Naive thymus-derived CD8-positive, alpha-beta T cell (primary cell): ENCODE measurements at regions not wholly inside any gene's neighbourhood (a gene's known extent, or its start where the extent isn't known, plus 50 kb on each side); places are given as distances from the start of the nearest gene placed in this dataset.

Experiments
- ATAC-seq, 2 donors: fragments of 150-1000 bp; cut with Tn5 transposase in 1 of 2; sonication (Bioruptor Pico), chemical (Tn5 transposase) in 1 of 2; 1 replicate in 1 of 2; 2 replicates in 1 of 2; pipeline ENCODE4 v1.10.0; 2021; ENCODE audit warnings: mild to moderate bottlenecking in 2 of 2, moderate library complexity in 2 of 2
- POLR2A ChIA-PET: fragments of 350-600 bp; sonication (Branson Sonifier 250); formaldehyde crosslinking; loops from one replicate; lab custom pipeline; 2021; ENCODE audit warnings: antibody characterized with exemption; lab: Charles Lee
- DNase-seq, 10 donors: peaks; one replicate each; pipeline versions ENCODE4 v3.0.0 to v3.0.0-alpha.2; 2020 to 2022
- H3K27ac Mint-ChIP-seq, 10 donors: one replicate each; pipeline ENCODE4 v1.8.0; 2020 to 2022; ENCODE audit warnings: mild to moderate bottlenecking in 10 of 10, mixed read lengths in 10 of 10, moderate library complexity in 4 of 10, inconsistent platforms in 1 of 10
- H3K27me3 Mint-ChIP-seq, 5 donors: one replicate each; pipeline ENCODE4 v1.8.0; 2021 to 2022; ENCODE audit warnings: mixed read lengths in 5 of 5
- H3K36me3 Mint-ChIP-seq, 3 donors: one replicate each; pipeline ENCODE4 v1.8.0; 2020 to 2022; ENCODE audit warnings: mixed read lengths in 3 of 3, mild to moderate bottlenecking in 2 of 3, inconsistent platforms in 1 of 3
- H3K4me1 Mint-ChIP-seq, 4 donors: one replicate each; pipeline ENCODE4 v1.8.0; 2021 to 2022; ENCODE audit warnings: mixed read lengths in 4 of 4
- H3K4me3 Mint-ChIP-seq, 10 donors: one replicate each; pipeline ENCODE4 v1.8.0; 2020 to 2022; ENCODE audit warnings: mild to moderate bottlenecking in 10 of 10, mixed read lengths in 10 of 10, moderate library complexity in 6 of 10, inconsistent platforms in 1 of 10
- H3K9me3 Mint-ChIP-seq, 9 donors: one replicate each; pipeline ENCODE4 v1.8.0; 2020 to 2022; ENCODE audit warnings: mixed read lengths in 9 of 9, mild to moderate bottlenecking in 3 of 9, inconsistent platforms in 1 of 9, moderate library complexity in 1 of 9

GRCh38 chr4:74878323-74878722 lies 54.6 kb upstream of the PARM1 start:
- POLR2A ChIA-PET, result no interaction called here
- H3K4me1 Mint-ChIP-seq, result no peaks in the 10 kb centered on the region
- H3K36me3 Mint-ChIP-seq, result no peaks in the 10 kb centered on the region
- no peak for DNase-seq
- H3K27me3 Mint-ChIP-seq, result peaks cover 11 to 36% (median 20%) of the 10 kb centered on the region in 5 donors
- H3K9me3 Mint-ChIP-seq, result peaks cover 0 to 13% (median 0%) of the 10 kb centered on the region in 9 donors
- H3K27ac Mint-ChIP-seq, result no peak overlapping the region
- H3K4me3 Mint-ChIP-seq, result no peak overlapping the region
- no peak for ATAC-seq

- no peak overlapping the region for H3K27ac Mint-ChIP-seq
- ATAC-seq (no peak), DNase-seq (no peak)
- H3K4me3 Mint-ChIP-seq, result no peak overlapping the region
- no peaks in the 10 kb centered on the region for H3K4me1 Mint-ChIP-seq
- POLR2A ChIA-PET, result no interaction called here
- H3K27me3 Mint-ChIP-seq, result peaks cover 7 to 28% (median 19%) of the 10 kb centered on the region in 5 donors
- no peaks in the 10 kb centered on the region for H3K36me3 Mint-ChIP-seq
- H3K9me3 Mint-ChIP-seq, result peaks cover 0 to 2% (median 0%) of the 10 kb centered on the region in 9 donors
These were observed 57.5 kb upstream of the PARM1 start for GRCh38 chr4:74875451-74875850.

DNA sequence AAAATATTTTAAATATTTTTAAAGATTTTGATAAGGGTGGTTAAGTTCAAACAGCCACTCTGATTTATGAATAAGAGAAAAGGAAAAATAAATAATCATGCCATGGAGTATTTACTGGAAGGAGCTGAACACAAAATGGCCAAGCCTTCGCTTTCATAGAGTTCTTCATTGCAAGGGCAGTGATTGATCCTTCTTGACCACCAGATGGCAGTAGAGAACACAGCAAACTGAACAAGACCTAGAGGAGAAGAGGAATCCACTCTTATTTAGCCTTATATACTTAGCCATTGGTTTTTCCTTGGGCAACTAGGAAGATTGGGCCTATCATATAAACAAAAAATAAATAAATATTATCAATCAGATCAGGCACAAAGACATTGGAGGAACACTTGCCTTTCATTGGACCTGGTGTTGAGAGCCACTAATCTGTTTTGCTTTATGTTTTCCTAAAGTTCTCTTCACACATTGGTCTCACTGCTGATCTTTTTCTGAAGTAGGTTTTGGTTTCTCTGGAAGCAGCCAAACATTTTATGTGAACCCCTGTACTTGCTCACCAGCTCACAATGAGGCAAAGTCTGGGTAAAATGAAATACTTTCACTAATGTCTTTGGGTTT lies 58.1 kb upstream of the PARM1 start:
- H3K36me3 Mint-ChIP-seq, result no peaks in the 10 kb centered on the region
- H3K27me3 Mint-ChIP-seq, result peaks cover 8 to 23% (median 17%) of the 10 kb centered on the region in 5 donors
- ATAC-seq (peak; percentile 60 to 63), DNase-seq (peak in 6 of 10 donors; percentile 2 to 50 (median 26))
- no peak overlapping the region for H3K4me3 Mint-ChIP-seq
- H3K4me1 Mint-ChIP-seq, result no peaks in the 10 kb centered on the region
- POLR2A ChIA-PET, result no interaction called here
- no peak overlapping the region for H3K27ac Mint-ChIP-seq
- H3K9me3 Mint-ChIP-seq, result no peaks in the 10 kb centered on the region

- Mint-ChIP-seq H3K9me3 (no peaks in the 10 kb centered on the region), H3K27ac (no peak overlapping the region), H3K4me3 (no peak overlapping the region), H3K27me3 (peaks cover 8 to 16% (median 15%) of the 10 kb centered on the region in 5 donors), H3K36me3 (no peaks in the 10 kb centered on the region), H3K4me1 (no peaks in the 10 kb centered on the region)
- DNase-seq, result no peak
- no peak for ATAC-seq
- POLR2A ChIA-PET, result no interaction called here
These were observed 59.2 kb upstream of the PARM1 start for GRCh38 chr4:74873545-74874301.

DNA sequence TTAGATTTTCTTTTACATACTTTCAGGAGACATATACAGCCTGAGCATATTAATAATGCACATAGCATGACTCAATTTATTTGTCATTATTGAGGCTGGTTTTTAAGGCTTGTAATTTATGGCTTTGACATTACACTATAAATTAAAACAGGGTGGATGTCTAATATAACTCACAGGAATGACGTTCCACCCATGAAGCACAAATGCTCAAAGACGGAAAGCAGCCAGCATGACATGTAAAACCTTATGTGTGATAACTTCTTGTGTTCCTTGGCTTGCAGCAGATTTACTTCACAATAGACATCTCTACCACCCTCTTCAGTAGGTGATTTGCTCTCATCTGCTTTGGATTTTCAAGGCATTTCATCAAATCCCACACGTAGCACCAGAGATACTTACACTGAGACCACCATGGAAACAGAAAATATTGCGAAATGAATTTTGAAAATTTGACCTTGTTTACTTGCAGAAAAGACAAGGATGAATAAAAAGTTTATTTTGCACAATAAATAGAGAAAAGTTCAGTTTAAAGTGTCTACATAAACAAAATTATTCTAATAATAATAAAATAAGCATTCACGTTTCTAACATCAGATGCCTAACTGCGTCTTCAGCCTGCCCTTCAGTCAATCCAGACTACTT lies 64.7 kb upstream of the BTC start:
- POLR2A ChIA-PET, result no interaction called here
- Mint-ChIP-seq H3K36me3 (no peaks in the 10 kb centered on the region), H3K4me3 (no peak overlapping the region), H3K27me3 (peaks cover 3 to 26% (median 12%) of the 10 kb centered on the region in 5 donors), H3K27ac (no peak overlapping the region), H3K9me3 (peaks cover 0 to 6% (median 0%) of the 10 kb centered on the region in 9 donors), H3K4me1 (no peaks in the 10 kb centered on the region)
- DNase-seq, result no peak
- no peak for ATAC-seq

DNA sequence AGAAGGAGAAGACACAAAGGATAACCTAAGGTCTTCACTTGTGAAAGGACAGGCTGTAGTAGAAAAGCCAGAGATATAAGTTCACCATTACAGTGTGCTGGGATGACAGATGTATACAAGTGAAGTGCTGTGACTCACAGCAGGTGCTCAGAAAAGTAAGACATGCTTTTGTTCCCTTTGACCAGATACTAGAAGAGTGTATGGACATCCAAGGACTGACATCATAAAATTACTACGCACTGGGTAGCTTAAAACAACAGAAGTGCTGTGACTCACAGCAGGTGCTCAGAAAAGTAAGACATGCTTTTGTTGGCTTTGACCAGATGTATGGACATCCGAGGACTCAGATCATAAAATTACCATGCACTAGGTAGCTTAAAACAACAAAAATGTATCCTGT lies 61.6 kb upstream of the BTC start:
- DNase-seq (no peak), ATAC-seq (no peak)
- Mint-ChIP-seq H3K4me1 (no peaks in the 10 kb centered on the region), H3K4me3 (no peak overlapping the region), H3K27ac (no peak overlapping the region), H3K9me3 (peaks cover 0 to 3% (median 0%) of the 10 kb centered on the region in 9 donors), H3K27me3 (peaks cover 3 to 23% (median 8%) of the 10 kb centered on the region in 5 donors), H3K36me3 (no peaks in the 10 kb centered on the region)
- POLR2A ChIA-PET, result no interaction called here

DNA sequence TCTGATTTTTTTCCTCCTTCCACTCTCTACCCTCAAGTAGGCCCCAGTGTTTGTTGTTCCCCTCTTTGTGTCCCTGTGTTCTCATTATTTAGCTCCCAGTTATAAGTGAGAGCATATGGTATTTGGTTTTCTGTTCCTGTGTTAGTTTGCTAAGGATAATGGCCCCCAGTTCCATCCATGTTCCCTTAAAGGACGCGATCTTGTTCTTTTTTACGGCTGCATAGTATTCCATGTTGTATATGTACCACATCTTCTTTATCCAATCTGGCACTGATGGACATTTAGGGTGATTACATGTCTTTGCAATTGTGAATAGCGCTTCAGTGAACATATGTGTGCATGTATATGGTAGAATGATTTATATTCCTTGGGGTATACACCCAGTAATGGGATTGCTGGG lies 54.5 kb upstream of the BTC start:
- H3K4me3 Mint-ChIP-seq, result no peak overlapping the region
- no peak overlapping the region for H3K27ac Mint-ChIP-seq
- no peaks in the 10 kb centered on the region for H3K4me1 Mint-ChIP-seq
- POLR2A ChIA-PET, result no interaction called here
- peaks cover 5 to 21% (median 8%) of the 10 kb centered on the region in 5 donors for H3K27me3 Mint-ChIP-seq
- H3K36me3 Mint-ChIP-seq, result no peaks in the 10 kb centered on the region
- ATAC-seq, result no peak
- DNase-seq, result no peak
- H3K9me3 Mint-ChIP-seq, result peaks cover 0 to 18% (median 4%) of the 10 kb centered on the region in 9 donors

- peaks cover 3 to 15% (median 8%) of the 10 kb centered on the region in 5 donors for H3K27me3 Mint-ChIP-seq
- no peak overlapping the region for H3K27ac Mint-ChIP-seq
- ATAC-seq (no peak), DNase-seq (no peak)
- peaks cover 0 to 15% (median 4%) of the 10 kb centered on the region in 9 donors for H3K9me3 Mint-ChIP-seq
- POLR2A ChIA-PET, result no interaction called here
- H3K4me3 Mint-ChIP-seq, result no peak overlapping the region
- no peaks in the 10 kb centered on the region for H3K36me3 Mint-ChIP-seq
- no peaks in the 10 kb centered on the region for H3K4me1 Mint-ChIP-seq
These were observed 51.5 kb upstream of the BTC start for GRCh38 chr4:74845834-74846233.
